NCI-H1417 treated with DMSO at 0.1 percent for 48 hours (cell line): ENCODE measurements at regions not wholly inside any gene's neighbourhood (a gene's known extent, or its start where the extent isn't known, plus 50 kb on each side); places are given as distances from the start of the nearest gene placed in this dataset.
"Not testable (repeated sequence)": the region's sequence is repeated elsewhere in the genome, so short reads cannot be mapped to it uniquely, and the experiment has no call there.

ENCODE experiments used
- DNase-seq: peaks from one replicate; lab custom pipeline; 2025; lab: John Stamatoyannopoulos, UW

DNA sequence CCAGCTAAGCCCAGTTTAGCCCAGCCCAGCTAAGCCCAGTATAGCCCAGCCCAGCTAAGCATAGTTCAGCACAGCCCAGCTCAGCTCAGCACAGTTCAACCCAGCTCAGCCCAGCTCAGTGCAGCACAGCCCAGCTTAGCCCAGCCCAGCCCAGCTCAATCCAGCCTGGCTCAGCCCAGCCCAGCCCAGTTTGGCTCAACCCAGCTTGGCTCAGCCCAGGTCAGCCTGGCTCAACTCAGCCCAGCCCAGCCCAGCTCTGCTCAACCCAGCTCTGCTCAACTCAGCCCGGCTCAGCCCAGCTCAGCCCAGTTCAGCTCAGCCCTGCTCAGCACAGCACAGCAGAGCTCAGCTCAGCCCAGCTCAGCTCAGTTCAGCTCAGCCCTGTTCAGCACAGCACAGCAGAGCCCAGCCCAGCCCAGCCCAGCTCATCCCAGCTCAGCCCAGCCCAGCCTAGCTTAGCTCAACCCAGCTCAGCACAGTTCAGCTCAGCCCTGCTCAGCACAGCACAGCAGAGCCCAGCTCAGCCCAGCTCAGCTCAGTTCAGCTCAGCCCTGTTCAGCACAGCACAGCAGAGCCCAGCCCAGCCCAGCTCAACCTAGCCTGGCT lies 330.9 kb downstream of the TMEM121 start:
- no peak for DNase-seq

DNA sequence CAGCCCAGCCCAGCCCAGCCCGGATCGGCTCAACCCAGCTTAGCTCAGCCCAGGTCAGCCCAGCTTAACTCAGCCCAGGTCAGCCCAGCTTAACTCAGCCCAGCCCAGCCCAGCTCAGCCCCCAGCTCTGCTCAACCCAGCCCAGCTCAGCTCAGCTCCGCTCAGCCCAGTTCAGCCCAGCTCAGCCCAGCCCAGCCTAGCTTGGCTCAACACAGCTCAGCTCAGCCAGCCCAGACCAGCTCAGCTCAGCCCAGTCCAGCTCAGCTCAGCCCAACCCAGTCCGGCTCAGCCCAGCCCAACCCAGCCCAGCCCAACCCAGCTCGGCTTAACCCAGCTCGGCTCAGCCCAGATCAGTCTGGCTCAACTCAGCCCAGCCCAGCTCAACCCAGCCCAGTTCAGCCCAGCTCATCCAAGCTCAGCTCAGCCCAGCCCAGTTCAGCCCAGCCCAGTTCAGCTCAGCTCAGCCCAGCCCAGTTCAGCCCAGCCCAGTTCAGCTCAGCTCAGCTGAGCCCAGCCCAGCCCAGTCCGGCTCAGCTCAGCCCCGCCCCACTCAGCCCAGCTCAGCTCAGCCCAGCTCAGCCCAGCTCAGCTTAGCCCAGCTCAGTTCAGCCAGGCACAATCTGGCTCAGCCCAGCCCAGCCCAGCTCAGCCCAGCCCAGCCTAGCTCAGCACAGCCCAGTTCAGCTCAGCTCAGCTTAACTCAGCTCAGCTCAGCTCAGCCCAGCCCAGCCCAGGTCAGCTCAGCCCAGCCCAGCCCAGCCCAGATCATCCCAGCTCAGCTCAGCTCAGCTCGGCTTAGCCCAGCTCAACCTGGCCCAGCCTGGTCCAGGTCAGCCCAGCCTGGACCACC lies 331.7 kb downstream of the TMEM121 start:
- DNase-seq: no peak

DNA sequence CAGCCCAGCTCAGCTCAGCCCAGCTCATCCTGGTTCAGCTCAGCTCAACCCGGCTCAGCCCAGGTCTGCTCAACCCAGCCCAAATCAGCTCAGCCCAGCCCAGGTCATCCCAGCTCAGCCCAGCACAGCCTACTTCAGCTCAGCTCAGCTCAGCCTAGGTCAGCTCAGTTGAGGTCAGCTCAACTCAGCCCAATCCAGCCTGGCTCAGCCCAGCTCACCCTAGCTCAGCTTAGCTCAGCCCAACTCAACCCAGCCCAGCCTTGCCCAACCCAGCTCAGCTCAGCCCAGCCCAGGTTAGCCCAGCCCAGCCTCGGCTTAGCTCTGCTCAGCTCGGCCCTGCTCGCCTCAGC lies 332.3 kb downstream of the TMEM121 start:
- DNase-seq: no peak

DNA sequence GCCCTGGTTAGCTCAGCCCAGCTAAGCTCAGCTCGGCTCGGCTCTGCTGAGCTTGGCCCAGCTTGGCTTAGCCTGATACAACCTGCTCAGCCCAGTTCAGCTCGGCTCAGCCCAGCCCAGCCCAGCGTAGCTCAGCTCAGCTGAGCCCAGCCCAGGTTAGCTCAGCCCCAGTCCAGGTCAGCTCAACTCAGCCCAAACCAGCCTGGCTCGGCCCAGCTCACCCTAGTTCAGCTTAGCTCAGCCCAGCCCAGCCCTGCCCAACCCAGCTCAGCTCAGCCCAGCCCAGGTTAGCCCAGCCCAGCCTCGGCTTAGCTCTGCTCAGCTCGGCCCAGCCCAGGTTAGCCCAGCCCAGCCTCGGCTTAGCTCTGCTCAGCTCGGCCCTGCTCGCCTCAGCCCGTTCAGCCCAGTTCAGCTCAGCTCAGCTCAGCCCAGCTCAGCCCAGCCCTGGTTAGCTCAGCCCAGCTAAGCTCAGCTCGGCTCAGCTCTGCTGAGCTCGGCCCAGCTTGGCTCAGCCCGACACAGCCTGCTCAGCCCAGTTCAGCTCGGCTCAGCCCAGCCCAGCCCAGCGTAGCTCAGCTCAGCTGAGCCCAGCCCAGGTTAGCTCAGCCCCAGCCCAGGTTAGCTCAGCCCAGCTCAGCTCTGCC lies 332.8 kb downstream of the TMEM121 start:
- not testable (repeated sequence) for DNase-seq

DNA sequence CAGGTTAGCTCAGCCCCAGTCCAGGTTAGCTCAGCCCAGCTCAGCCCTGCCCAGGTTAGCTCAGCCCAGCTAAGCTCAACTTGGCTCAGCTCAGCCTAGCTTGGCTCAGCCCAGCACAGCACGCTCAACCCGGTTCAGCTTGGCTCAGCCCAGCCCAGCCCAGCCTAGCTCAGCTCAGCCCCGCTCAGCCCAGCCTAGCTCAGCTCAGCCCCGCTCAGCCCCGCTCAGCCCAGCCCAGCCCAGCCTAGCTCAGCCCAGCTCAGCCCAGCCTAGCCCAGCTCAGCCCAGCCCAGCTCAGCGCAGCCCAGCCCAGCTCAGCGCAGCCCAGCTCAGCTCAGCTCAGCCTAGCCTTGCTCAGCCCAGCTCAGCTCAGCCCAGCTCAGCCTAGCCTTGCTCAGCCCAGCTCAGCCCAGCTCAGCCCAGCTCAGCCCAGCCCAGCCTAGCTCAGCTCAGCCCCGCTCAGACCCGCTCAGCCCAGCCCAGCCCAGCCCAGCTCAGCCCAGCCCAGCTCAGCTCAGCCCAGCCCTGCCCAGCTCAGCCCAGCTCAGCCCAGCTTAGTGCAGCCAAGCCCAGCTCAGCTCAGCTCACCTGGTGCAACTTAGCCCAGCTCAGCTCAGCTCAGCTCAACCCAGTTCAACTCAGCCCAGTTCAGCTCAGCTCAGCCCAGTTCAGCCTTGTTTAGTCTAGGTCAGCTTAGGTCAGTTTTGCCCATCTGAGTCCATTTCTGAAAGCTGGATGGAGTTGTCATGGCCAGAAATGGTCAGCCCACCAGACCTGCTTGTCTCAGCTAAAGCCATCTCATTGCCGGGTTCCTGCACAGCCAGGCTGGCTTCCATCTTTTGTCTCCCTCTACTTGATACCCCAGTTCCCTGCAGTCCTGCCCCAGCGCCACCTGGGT lies 333.6 kb downstream of the TMEM121 start:
- no peak for DNase-seq

DNA sequence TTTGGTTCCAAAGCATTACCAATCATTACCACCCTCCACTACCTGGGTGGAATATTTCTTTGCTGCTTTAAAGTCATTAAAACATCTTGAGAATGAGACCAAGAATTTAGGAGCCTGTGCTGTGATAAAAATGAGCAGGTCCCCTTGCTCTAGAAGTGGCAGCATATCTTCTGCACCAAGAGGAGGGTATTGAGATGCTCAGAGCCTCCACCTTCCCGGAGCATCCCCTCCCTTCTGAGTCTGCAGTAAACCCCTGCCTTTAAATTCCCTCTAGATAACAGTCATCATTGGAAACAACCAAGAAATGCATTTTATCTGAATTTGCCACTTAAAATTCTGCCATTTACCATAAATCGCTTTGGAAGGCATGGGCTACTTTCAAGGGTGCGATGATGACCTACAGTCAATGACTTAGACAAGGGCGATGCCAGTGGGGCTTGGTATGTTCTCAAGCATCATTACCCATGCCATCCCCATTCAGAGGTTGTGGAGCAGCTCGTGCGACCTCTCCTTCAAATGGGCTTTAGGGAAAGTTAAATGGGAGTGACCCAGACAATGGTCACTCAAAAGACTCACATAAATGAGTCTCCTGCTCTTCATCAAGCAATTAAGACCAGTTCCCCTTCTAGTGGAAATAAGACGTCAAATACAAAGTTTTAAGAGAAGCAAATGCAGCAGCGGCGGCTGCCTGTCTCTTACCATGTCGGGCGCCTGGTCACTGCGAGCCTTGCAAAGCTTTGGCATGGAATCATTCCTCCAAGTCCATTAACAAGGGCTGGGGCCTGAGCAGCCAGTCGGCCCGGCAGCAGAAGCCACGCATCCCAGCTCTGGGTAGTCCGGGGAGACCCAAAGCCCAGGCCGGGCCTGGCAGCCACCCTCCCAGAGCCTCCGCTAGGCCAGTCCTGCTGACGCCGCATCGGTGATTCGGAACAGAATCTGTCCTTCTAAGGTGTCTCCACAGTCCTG lies 334.5 kb downstream of the TMEM121 start:
- no peak for DNase-seq

DNA sequence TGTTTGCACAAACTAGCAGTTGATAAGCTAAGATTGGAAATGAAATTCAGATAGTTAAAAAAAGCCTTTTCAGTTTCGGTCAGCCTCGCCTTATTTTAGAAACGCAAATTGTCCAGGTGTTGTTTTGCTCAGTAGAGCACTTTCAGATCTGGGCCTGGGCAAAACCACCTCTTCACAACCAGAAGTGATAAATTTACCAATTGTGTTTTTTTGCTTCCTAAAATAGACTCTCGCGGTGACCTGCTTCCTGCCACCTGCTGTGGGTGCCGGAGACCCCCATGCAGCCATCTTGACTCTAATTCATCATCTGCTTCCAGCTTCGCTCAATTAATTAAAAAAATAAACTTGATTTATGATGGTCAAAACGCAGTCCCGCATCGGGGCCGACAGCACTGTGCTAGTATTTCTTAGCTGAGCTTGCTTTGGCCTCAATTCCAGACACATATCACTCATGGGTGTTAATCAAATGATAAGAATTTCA lies 335.6 kb downstream of the TMEM121 start:
- DNase-seq: peak; percentile 23

DNA sequence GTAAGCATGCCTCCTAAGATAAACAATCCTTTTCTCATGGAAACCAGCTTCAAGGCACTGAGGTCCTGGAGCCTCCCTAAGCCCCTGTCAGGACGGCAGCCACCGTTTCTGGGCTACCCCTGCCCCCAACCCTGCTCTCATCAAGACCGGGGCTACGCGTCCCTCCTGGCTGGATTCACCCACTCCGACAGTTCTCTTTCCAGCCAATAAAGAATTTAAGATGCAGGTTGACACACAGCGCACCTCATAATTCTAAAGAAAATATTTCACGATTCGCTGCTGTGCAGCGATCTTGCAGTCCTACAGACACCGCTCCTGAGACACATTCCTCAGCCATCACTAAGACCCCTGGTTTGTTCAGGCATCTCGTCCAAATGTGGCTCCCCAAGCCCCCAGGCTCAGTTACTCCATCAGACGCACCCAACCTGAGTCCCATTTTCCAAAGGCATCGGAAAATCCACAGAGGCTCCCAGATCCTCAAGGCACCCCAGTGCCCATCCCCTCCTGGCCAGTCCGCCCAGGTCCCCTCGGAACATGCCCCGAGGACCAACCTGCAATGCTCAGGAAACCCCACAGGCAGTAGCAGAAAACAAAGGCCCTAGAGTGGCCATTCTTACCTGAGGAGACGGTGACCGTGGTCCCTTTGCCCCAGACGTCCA lies 336.3 kb downstream of the TMEM121 start:
- DNase-seq: no peak

DNA sequence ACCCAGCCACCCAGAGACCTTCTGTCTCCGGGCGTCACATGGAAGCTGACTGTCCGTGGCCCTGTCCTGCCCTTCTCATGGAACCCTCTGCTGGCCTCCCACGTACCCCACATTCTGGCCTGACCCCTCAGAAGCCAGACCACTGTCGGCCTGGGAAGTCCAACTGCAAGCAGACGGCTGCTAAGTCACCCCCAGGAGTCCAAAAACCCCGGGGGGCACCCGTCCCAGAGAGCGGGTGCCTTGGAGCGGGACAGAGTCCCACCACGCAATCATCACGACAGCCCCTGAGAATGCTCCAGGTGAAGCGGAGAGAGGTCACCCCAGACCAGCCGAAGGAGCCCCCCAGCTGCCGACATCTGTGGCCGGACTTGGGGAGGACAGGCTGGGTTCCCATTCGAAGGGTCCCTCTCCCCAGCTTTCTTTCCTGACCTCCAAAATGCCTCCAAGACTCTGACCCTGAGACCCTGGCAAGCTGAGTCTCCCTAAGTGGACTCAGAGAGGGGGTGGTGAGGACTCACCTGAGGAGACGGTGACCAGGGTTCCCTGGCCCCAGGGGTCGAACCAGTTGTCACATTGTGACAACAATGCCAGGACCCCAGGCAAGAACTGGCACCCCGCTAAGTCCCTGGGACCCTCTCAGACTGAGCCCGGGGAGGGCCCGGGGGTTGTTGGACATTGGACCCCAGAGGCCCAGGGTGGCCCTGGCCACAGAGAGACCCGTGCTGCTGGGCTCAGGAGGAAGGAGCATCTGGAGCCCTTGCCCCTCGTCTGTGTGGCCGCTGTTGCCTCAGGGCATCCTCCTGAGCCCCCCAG lies 337.1 kb downstream of the TMEM121 start:
- DNase-seq: no peak

DNA sequence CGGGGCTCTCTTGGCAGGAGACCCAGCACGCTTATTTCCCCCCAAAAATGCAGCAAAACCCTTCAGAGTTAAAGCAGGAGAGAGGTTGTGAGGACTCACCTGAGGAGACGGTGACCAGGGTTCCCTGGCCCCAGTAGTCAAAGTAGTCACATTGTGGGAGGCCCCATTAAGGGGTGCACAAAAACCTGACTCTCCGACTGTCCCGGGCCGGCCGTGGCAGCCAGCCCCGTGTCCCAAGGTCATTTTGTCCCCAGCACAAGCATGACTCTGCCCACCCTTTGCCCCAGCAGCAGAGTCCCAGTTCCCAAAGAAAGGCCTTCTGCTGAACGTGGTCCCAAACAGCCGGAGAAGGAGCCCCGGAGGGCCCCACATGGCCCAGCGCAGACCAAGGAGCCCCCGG lies 337.7 kb downstream of the TMEM121 start:
- no peak for DNase-seq

DNA sequence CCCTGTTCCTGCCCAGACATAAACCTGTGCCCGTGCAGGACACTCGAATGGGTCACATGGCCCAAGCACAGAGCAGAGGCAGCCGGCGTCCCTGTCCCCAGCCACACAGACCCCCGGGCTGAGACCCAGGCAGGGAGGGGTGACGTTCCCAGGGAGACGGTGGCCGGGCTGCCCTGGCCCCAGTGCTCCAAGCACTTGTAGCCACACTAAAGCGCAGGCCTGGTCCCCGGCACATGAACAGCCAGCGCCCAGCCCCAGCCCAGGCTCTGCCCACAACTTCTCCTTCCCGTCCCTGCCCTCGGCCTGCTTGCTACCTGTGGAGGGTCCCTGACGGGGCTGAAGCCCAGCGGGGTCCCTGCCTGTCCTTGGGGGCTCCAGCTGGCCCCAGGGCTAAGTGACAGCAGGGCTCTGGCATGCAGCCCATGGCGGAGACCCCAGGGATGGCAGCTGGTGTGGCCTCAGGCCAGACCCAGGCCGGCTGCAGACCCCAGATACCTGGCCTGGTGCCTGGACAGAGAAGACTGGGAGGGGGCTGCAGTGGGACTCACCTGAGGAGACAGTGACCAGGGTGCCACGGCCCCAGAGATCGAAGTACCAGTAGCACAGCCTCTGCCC lies 338.4 kb downstream of the TMEM121 start:
- no peak for DNase-seq

DNA sequence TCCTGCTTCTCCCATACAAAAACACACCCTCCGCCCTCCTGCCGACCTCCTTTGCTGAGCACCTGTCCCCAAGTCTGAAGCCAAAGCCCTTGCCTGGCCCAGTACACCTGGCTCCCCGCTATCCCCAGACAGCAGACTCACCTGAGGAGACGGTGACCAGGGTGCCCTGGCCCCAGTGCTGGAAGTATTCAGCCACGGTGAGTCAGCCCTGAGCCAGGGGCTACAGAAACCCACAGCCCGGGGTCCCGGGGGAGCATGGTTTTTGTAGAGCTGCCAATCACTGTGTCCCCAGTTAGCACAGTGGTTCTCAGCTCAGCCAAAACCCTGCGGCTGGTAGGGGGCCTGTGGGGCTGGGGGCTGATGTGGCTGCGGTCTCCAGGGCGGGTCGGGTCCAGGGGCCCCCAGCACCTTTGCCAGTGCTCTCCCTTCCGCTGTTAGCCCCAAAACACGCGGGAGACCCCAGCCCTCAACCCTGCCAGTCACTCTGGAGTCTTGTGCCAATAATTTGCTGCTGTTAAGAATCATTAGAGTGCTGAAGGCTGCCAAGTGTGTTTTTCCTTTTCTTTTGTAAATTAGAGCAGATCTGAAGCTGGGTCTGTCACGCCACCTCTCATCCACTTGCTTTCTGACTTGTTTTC lies 339.0 kb downstream of the TMEM121 start:
- no peak for DNase-seq

DNA sequence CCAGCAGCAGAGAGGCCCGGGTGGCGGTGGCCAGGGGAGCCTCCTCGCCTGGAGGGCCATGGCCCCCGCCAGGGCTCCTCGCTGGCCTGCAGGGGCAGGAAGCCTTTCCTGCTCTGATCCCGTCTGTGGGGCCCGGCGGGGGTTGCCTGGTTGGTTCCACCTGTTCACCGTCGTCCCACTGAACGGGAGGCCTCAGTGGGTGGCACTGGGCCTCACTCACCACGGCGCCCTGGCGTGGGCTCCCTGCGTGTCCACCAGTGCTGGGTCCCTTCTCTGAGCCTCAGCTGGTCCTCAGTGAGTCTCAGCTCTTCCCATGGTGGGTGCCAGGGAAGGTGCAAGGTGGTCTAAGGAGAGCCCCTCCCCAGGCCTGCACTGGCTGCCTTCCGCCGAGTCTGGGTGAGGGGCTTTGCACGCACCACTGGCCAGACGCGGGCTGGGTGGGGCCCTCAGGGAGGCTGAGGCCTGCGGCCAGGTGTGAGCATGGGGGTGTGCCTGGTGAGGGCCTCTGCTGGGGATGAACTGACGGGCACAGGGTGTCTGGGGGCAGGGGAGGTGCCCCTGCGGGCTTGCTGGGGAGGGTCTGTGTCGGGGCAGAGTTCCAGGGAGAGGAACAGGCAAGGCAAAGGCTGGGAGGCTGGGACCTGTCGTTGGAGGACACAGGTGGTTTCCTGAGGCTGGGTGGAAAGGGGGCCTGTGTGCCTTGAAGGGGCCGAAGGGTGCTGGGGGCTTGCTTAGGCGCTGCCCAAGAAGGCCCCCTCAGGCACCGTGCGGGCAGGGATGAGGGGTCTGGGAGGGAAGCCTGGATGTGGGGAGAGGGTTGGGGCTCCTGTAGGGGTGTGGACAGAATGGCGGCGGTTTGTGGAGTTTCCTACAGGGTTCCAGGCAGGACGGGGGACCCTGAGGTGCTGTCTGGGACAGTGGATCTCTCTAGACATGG lies 339.8 kb downstream of the TMEM121 start:
- no peak for DNase-seq

DNA sequence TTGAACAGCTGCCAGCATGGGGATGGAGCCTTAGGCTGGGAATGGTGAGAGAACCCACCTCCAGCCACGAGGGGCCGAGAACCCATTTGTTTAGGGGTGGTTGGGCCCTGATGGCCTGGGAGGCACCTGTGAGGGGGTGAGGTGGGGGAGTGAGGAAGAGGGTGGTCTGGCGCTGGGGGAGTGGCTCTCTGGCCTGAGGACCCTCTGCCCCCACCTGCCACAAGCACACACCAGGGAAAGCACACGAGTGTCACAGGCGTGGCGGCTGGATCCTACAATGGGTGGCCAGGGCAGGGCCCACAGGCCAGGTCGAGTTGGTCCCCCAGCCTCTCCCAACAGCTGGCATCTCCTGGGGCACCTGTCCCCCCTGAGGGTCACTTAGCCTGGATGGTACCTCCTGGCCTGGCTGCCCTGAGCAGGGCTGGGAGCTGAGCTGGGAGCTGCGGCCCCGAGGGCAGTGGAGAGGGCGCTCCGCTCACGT lies 340.5 kb downstream of the TMEM121 start:
- no peak for DNase-seq

DNA sequence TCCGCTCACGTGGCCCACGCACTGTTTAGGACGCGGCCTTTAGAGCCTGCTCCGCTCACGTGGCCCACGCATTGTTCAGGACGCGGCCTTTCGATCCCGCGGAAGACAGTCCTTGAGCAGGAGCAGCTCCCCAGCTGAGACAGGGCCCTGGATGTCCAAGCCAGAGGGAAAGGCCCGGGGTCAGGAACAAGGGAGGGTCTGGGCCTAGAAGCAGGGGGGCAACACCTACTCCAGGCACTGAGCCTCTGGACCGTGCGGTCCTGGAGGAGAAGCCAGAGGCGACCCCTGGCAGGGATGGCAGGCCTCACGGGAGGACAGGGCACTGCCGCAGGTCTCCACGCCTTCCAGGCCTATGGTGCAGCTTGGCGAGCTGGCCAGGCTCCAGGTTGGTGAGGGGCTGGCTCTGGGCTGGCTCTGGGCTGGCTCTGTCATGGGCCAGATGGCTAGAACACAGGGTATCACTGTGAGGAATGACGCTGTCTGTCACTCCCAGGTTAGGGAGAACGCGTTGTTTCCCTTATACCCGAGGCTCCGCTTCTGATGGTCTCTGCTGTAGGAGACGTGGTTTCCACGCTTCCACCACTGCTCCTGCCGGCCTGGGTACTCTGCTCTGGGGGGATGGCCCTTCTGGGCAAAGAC lies 341.7 kb downstream of the TMEM121 start:
- no peak for DNase-seq

DNA sequence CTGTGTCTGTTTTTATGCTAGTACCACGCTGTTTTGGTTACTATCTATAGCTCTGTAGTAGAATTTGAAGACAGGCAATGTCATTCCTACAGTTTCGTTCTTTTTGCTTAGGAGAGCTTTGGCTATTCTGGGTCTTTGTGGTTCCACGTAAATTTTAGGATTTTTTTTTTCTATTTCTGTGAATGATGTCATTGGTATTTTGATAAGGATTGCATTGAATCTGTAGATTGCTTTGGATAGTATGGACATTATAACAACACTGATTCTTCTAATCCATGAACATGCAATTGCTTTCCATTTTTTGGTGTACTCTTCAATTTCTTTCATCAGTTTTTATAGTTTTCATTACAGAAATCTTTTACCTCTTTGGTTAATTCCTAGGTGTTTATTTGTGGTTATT lies 345.2 kb downstream of the TMEM121 start:
- DNase-seq: no peak
